Activated naive CD8-positive, alpha-beta T cell treated with anti-CD3 and anti-CD28 coated beads for 36 hours (primary cell): ENCODE measurements at regions not wholly inside any gene's neighbourhood (a gene's known extent, or its start where the extent isn't known, plus 50 kb on each side); places are given as distances from the start of the nearest gene placed in this dataset.

Source experiments
- DNase-seq: peaks from one replicate; pipeline ENCODE4 v3.0.0; 2021
- H3K27ac Mint-ChIP-seq: one replicate; pipeline ENCODE4 v1.8.0; 2022; ENCODE audit warnings: mild to moderate bottlenecking, moderate library complexity, mixed read lengths
- H3K27me3 Mint-ChIP-seq: one replicate; pipeline ENCODE4 v1.8.0; 2022; ENCODE audit warnings: mild to moderate bottlenecking, mixed read lengths
- H3K36me3 Mint-ChIP-seq: one replicate; pipeline ENCODE4 v1.8.0; 2021; ENCODE audit warnings: mild to moderate bottlenecking, mixed read lengths
- H3K4me1 Mint-ChIP-seq: one replicate; pipeline ENCODE4 v1.8.0; 2021; ENCODE audit warnings: mixed read lengths
- H3K4me3 Mint-ChIP-seq: one replicate; pipeline ENCODE4 v1.8.0; 2022; ENCODE audit warnings: mild to moderate bottlenecking, moderate library complexity, mixed read lengths
- H3K9me3 Mint-ChIP-seq: one replicate; pipeline ENCODE4 v1.8.0; 2022; ENCODE audit warnings: mixed read lengths

GRCh38 chr18:42563995-42564394, 551.5 kb downstream of the RIT2 start:
- Mint-ChIP-seq H3K9me3 (peaks cover 2% of the 10 kb centered on the region), H3K27ac (no peak overlapping the region), H3K36me3 (no peaks in the 10 kb centered on the region), H3K4me3 (no peak overlapping the region), H3K27me3 (no peaks in the 10 kb centered on the region), H3K4me1 (no peaks in the 10 kb centered on the region)
- DNase-seq = no peak

- Mint-ChIP-seq H3K27ac (no peak overlapping the region), H3K4me3 (no peak overlapping the region), H3K9me3 (peaks cover 2% of the 10 kb centered on the region), H3K36me3 (no peaks in the 10 kb centered on the region), H3K27me3 (no peaks in the 10 kb centered on the region), H3K4me1 (no peaks in the 10 kb centered on the region)
- no peak for DNase-seq
These were observed 550.7 kb downstream of the RIT2 start for GRCh38 chr18:42564761-42565160.

GRCh38 chr18:42568773-42569172, 546.7 kb downstream of the RIT2 start:
- Mint-ChIP-seq H3K27ac (no peak overlapping the region), H3K9me3 (peaks cover 2% of the 10 kb centered on the region), H3K27me3 (no peaks in the 10 kb centered on the region), H3K4me1 (no peaks in the 10 kb centered on the region), H3K36me3 (no peaks in the 10 kb centered on the region), H3K4me3 (no peak overlapping the region)
- no peak for DNase-seq

GRCh38 chr18:42574871-42575270, 540.6 kb downstream of the RIT2 start:
- no peaks in the 10 kb centered on the region for H3K9me3 Mint-ChIP-seq
- no peak for DNase-seq
- no peaks in the 10 kb centered on the region for H3K27me3 Mint-ChIP-seq
- H3K27ac Mint-ChIP-seq = no peak overlapping the region
- H3K36me3 Mint-ChIP-seq = no peaks in the 10 kb centered on the region
- H3K4me1 Mint-ChIP-seq = no peaks in the 10 kb centered on the region
- H3K4me3 Mint-ChIP-seq = no peak overlapping the region

DNA sequence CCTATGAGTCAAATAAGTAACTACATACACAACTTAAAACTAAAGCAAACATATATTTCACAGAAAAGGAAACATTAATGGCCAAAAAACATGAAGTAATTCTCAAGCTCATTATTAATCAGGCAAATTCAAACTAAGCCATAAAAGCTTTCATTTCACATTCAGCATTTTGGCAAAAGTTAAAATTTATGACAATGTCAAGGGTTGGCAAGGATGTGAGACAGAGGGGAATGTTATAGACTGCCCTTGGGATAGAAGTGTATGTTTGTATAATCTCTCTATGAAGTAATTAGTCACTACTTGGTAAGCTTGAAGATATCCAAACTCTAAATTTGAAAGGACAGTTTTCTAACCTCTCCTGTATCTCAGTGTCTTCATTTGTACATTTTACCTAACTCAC, 539.4 kb downstream of the RIT2 start:
- H3K27me3 Mint-ChIP-seq = no peaks in the 10 kb centered on the region
- H3K9me3 Mint-ChIP-seq = no peaks in the 10 kb centered on the region
- H3K36me3 Mint-ChIP-seq = no peaks in the 10 kb centered on the region
- no peak overlapping the region for H3K27ac Mint-ChIP-seq
- no peak overlapping the region for H3K4me3 Mint-ChIP-seq
- no peaks in the 10 kb centered on the region for H3K4me1 Mint-ChIP-seq
- no peak for DNase-seq

- H3K36me3 Mint-ChIP-seq = no peaks in the 10 kb centered on the region
- H3K27me3 Mint-ChIP-seq = no peaks in the 10 kb centered on the region
- no peaks in the 10 kb centered on the region for H3K9me3 Mint-ChIP-seq
- no peak overlapping the region for H3K4me3 Mint-ChIP-seq
- DNase-seq = no peak
- H3K4me1 Mint-ChIP-seq = no peaks in the 10 kb centered on the region
- H3K27ac Mint-ChIP-seq = no peak overlapping the region
These were observed 536.7 kb downstream of the RIT2 start for GRCh38 chr18:42578792-42579191.

- H3K27me3 Mint-ChIP-seq = no peaks in the 10 kb centered on the region
- H3K4me3 Mint-ChIP-seq = no peak overlapping the region
- no peaks in the 10 kb centered on the region for H3K4me1 Mint-ChIP-seq
- no peaks in the 10 kb centered on the region for H3K36me3 Mint-ChIP-seq
- DNase-seq = no peak
- no peaks in the 10 kb centered on the region for H3K9me3 Mint-ChIP-seq
- H3K27ac Mint-ChIP-seq = no peak overlapping the region
These were observed 533.2 kb downstream of the RIT2 start for GRCh38 chr18:42582266-42582665.

GRCh38 chr18:42583283-42583731, 532.2 kb downstream of the RIT2 start:
- no peak for DNase-seq
- Mint-ChIP-seq H3K36me3 (no peaks in the 10 kb centered on the region), H3K9me3 (peaks cover 2% of the 10 kb centered on the region), H3K27ac (no peak overlapping the region), H3K4me3 (no peak overlapping the region), H3K27me3 (no peaks in the 10 kb centered on the region), H3K4me1 (no peaks in the 10 kb centered on the region)

GRCh38 chr18:42586601-42587000, 528.9 kb downstream of the RIT2 start:
- peaks cover 2% of the 10 kb centered on the region for H3K9me3 Mint-ChIP-seq
- H3K4me3 Mint-ChIP-seq = no peak overlapping the region
- no peaks in the 10 kb centered on the region for H3K27me3 Mint-ChIP-seq
- DNase-seq = no peak
- no peak overlapping the region for H3K27ac Mint-ChIP-seq
- H3K4me1 Mint-ChIP-seq = no peaks in the 10 kb centered on the region
- no peaks in the 10 kb centered on the region for H3K36me3 Mint-ChIP-seq

GRCh38 chr18:42588786-42589185, 526.7 kb downstream of the RIT2 start:
- DNase-seq = no peak
- H3K36me3 Mint-ChIP-seq = no peaks in the 10 kb centered on the region
- no peak overlapping the region for H3K27ac Mint-ChIP-seq
- no peaks in the 10 kb centered on the region for H3K4me1 Mint-ChIP-seq
- H3K27me3 Mint-ChIP-seq = no peaks in the 10 kb centered on the region
- H3K9me3 Mint-ChIP-seq = peaks cover 2% of the 10 kb centered on the region
- H3K4me3 Mint-ChIP-seq = no peak overlapping the region

DNA sequence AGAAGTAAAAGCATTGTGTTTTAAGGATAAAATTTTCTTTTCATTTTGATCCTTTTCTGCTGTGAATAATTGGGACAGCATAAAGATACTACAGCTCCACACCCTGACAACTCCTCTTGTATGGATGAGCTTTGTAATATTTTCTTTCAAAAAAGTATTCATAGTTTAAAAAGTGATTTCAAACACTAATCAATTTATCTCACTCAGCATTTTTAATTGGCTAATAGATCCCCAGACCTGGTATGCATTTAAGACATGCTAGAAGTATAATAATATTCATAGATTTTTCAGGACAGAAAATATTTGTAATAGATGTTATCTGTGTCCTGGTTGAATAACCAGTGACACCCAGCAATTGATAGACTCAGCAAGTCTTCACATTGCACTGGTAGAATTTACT, 510.7 kb downstream of the RIT2 start:
- Mint-ChIP-seq H3K36me3 (no peaks in the 10 kb centered on the region), H3K27ac (no peak overlapping the region), H3K9me3 (peaks cover 2% of the 10 kb centered on the region), H3K27me3 (no peaks in the 10 kb centered on the region), H3K4me3 (no peak overlapping the region), H3K4me1 (no peaks in the 10 kb centered on the region)
- no peak for DNase-seq

- H3K4me1 Mint-ChIP-seq = no peaks in the 10 kb centered on the region
- peaks cover 4% of the 10 kb centered on the region for H3K9me3 Mint-ChIP-seq
- H3K27me3 Mint-ChIP-seq = no peaks in the 10 kb centered on the region
- H3K36me3 Mint-ChIP-seq = no peaks in the 10 kb centered on the region
- DNase-seq = no peak
- no peak overlapping the region for H3K27ac Mint-ChIP-seq
- H3K4me3 Mint-ChIP-seq = no peak overlapping the region
These were observed 508.5 kb downstream of the RIT2 start for GRCh38 chr18:42606886-42607495.

DNA sequence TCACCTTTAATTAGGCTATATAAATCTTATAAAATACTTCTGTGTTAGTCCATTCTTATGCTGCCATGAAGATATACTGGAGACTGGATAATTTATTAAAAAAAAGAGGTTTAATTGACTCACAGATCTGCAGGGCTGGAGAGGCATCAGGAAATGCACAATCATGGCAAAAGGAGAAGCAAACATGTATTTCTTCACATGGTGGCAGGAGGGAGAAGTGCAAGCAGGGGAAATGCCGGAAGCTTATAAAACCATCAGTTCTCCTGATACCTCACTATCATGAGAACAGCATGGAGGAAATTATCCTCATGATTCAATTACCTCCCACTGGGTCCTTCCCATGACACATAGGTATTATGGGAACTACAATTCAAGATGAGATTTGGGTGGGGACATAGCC, 504.4 kb downstream of the RIT2 start:
- no peak for DNase-seq
- Mint-ChIP-seq H3K27me3 (no peaks in the 10 kb centered on the region), H3K27ac (no peak overlapping the region), H3K36me3 (no peaks in the 10 kb centered on the region), H3K4me1 (no peaks in the 10 kb centered on the region), H3K4me3 (no peak overlapping the region), H3K9me3 (peaks cover 6% of the 10 kb centered on the region)

GRCh38 chr18:42614619-42615293, 500.7 kb downstream of the RIT2 start:
- no peak for DNase-seq
- no peak overlapping the region for H3K27ac Mint-ChIP-seq
- no peaks in the 10 kb centered on the region for H3K4me1 Mint-ChIP-seq
- no peaks in the 10 kb centered on the region for H3K36me3 Mint-ChIP-seq
- H3K4me3 Mint-ChIP-seq = no peak overlapping the region
- no peaks in the 10 kb centered on the region for H3K27me3 Mint-ChIP-seq
- peaks cover 5% of the 10 kb centered on the region for H3K9me3 Mint-ChIP-seq

DNA sequence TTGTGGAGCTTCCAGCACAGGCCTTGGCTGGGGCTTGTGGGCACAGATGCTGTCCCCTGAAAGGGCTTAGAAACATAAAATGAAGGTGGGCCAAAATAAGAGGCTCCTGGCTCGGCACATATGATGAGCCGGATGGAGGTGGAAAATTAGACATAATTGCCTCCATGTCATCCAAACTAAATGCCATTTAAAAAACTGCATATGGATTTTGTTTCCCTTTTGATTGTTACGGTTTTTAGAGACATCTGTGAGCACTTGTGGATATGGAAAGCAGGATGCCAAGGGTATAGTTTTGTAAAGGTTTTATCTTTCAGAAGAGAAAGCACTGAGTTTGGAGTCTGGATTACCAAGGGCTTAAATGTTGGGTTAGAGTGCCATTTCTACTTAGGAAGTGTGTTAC, 498.3 kb downstream of the RIT2 start:
- Mint-ChIP-seq H3K9me3 (peaks cover 4% of the 10 kb centered on the region), H3K27me3 (no peaks in the 10 kb centered on the region), H3K27ac (no peak overlapping the region), H3K4me1 (no peaks in the 10 kb centered on the region), H3K36me3 (no peaks in the 10 kb centered on the region), H3K4me3 (no peak overlapping the region)
- no peak for DNase-seq

DNA sequence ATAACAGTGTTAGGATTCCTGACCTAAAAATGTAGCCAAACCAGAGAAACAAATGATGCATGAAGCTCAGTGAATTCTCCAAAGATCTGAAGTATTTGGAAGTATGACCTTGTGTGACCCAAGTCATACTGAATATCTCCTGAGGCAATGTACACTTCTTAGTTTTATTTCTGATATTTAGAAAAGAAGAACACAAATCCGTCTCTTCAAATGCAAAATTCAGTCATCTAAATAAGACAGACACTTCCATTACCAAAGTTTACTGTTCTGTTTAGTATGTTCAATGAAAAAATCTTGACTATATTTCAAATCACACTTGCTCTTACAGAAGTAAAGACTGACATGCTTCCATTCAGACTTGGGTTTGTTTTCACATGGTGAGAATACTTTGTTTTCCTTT, 495.7 kb downstream of the RIT2 start:
- no peak overlapping the region for H3K4me3 Mint-ChIP-seq
- no peaks in the 10 kb centered on the region for H3K4me1 Mint-ChIP-seq
- no peaks in the 10 kb centered on the region for H3K27me3 Mint-ChIP-seq
- no peak for DNase-seq
- peaks cover 5% of the 10 kb centered on the region for H3K9me3 Mint-ChIP-seq
- no peaks in the 10 kb centered on the region for H3K36me3 Mint-ChIP-seq
- no peak overlapping the region for H3K27ac Mint-ChIP-seq
